Glomerular visceral epithelial cell (primary cell): ENCODE measurements at regions not wholly inside any gene's neighbourhood (a gene's known extent, or its start where the extent isn't known, plus 50 kb on each side); places are given as distances from the start of the nearest gene placed in this dataset.

Experiments
- DNase-seq: peaks from one replicate; pipeline ENCODE4 v3.0.0-alpha.2; 2016; ENCODE audit errors: extremely low spot score

- DNase-seq, result no peak
Observed at GRCh38 chr11:70846781-70847655, 405.4 kb downstream of the SHANK2 start.

- no peak for DNase-seq
Observed at GRCh38 chr11:70848243-70848750, 404.1 kb downstream of the SHANK2 start.

GRCh38 chr11:70849031-70849430, 403.3 kb downstream of the SHANK2 start:
- no peak for DNase-seq

DNA sequence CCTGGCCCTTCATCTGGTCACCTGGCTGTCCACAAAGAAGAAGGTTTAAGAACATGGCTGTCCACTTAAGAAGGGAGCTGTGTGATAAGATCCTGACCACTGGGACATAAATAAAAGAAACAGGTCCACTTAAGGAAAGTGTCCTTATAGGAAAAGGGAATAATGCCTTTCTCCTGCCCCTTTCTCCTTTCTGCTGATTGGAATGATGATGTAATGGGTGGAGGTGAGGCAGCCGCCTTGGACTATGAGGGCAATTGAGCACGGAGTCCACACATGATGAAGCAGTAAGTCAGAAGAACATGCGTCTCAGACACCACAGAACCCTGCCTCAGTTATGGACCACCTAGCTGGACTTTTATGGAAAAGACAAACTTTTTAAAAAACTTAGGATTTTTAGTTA, 401.1 kb downstream of the SHANK2 start:
- DNase-seq, result no peak

- DNase-seq, result no peak
Observed at GRCh38 chr11:70851907-70852306, 400.5 kb downstream of the SHANK2 start.

- no peak for DNase-seq
Observed at GRCh38 chr11:70853068-70853769, 399.2 kb downstream of the SHANK2 start.

DNA sequence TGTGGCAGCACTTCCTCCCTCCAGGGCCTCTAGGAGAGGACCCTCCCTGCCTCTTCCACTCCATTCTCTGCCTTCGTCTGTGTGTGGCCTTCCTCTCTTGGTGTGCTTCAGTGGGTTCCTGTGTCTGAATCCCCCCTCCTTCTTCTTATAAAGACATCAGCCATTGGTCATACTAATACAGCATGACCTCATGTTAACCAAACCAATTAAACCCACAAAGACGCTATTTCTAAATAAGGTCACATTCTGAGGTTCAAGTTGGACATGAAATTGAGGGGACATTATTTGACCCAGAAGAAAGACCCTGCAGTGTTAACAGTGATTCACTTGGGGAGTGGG, 398.6 kb downstream of the SHANK2 start:
- no peak for DNase-seq

GRCh38 chr11:70854201-70854600, 398.2 kb downstream of the SHANK2 start:
- DNase-seq, result no peak

DNA sequence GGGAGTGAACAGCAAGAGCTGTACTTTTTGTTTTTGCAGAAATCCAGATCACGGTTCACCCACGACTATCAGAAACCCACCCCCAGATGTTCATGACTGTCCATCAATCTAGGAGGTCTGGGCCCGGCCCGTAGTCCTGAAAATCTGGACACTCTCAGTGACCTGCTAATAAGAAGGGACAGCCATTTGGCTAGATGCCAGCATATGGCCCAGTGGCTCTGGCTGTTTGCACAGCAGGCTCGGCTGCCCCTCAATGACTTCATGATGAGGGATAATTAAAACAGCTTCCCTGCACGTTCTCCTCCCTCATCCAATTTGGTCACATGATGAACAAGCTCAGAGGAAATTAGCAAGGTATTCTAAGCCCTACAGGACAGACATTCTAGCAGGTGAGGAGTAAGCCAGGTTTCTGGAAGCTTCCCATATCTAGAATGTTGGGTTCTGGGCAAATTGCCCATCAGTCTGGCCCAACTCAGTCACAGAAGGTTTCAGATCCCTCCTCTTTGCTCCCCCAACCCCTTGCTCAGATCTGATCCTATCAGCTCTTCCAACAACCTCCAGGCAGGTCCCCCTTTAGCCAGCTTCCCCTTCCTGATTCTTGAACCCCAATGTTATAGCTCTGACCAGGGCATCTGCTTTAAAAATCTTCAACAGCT, 397.3 kb downstream of the SHANK2 start:
- no peak for DNase-seq

DNA sequence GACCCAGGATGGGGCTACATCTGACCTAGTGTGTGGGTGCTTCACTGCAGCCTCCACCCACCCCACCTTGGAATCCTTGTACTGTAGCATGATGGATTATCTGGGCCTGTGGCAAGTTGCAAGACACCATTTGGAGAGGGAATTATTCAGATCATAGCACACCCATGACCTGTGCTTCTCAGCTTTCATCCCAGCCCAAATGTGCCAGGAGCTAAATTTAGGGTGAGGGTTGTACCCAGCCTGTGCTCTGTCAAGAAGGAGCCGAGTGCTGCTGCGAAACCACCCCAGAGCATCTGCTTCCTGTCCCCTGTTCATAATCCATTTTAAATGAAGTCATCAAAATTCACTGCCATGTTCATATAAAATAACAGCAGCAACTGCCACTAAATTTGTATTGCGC, 394.5 kb downstream of the SHANK2 start:
- DNase-seq, result no peak

- DNase-seq, result no peak
Observed at GRCh38 chr11:70859180-70859579, 393.2 kb downstream of the SHANK2 start.

DNA sequence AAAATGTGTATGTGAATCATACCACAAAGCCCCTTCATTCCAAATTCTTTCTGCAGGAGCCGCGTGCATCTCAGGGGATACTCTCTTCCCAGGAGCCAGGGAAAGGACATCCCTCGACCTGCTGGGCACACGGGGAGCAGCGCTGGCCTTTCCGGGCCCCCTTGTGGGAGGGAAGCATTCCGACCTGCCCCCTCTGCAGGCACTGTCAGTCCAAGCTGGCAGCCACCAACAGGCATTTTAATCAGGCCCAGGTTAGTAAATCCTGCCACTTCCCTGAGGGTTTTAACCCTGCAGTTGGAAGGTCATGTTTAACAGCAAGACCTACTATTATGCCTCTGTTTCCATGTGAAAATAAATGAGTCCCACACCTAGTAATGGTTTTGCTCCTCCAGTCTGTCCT, 391.5 kb downstream of the SHANK2 start:
- no peak for DNase-seq

DNA sequence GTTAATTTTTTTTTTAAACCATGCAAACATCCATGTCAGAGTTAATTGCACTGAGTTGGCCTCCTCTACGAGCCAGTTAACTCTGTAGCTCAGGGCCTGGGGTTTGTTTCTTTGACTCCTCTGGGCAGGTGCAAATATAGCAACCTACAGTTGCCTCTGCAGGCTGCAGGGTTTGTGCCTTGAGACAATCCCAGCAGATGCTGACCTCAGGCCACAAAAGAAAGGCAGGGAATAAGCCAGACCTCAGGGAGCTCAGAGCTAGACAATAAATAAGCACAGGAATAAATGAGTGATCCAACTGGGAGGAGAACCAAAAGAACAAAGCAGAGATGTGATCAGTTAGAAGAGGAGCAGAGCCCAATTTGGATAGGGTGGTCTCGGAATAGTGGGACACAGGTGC, 390.8 kb downstream of the SHANK2 start:
- no peak for DNase-seq

DNA sequence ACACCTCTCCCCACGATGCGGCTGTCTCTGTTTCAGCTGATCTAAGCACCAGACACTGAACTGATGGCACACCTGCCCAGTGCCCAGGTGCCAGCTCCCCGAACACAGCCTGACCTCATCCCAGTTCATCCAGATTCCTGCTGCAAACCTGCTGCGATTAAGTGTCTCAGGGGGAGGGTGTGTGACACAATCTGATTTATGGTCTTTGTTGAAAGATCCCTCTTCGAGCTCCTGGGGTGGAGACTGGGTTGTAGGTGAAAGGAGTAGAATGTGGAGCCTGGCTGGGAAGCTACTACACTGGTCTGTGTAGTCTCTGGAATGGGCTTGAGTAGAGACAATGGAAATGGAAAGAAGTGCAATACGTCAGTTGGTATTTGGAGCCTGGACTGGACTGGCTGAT, 390.3 kb downstream of the SHANK2 start:
- DNase-seq, result no peak

DNA sequence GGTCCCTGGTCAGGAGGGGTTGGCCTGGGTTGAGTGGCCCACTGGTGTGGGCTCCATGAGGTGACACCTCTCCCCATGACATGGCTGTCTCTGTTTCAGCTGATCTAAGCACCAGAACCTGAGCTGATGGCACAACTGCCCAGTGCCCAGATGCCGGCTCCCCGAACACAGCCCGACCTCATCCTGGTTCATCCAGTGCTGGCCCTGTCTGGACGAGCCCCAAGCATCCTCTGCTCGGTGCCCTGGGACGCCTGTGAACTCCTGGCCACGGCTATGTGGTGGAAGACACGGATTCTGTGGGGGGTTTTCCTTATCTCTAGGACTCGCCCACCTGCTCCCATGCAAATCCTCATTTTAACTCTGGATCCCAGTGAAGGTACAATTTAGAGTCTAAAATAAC, 389.2 kb downstream of the SHANK2 start:
- no peak for DNase-seq

DNA sequence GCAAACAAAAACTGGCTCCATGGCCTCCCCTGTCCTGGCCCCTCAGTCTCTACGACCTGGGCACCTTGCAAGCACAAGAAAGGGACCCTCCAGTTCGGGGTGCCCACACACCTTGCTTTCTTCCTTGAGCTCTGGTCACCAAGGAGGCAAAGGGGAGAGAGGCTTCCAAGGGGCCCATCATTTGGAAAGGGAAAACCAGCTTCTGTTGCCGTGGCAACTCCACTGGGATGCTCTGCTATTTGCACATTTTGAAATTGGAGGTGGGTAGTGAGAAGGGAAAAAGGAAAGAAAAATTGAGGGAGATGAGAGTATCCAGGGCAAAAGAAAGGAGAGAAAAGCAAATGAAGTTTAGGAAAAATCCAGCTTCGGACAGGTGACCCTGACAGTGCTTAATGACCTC, 388.4 kb downstream of the SHANK2 start:
- no peak for DNase-seq

- DNase-seq, result no peak
Observed at GRCh38 chr11:70865356-70865755, 387.0 kb downstream of the SHANK2 start.

GRCh38 chr11:70866834-70867233, 385.5 kb downstream of the SHANK2 start:
- DNase-seq, result no peak

DNA sequence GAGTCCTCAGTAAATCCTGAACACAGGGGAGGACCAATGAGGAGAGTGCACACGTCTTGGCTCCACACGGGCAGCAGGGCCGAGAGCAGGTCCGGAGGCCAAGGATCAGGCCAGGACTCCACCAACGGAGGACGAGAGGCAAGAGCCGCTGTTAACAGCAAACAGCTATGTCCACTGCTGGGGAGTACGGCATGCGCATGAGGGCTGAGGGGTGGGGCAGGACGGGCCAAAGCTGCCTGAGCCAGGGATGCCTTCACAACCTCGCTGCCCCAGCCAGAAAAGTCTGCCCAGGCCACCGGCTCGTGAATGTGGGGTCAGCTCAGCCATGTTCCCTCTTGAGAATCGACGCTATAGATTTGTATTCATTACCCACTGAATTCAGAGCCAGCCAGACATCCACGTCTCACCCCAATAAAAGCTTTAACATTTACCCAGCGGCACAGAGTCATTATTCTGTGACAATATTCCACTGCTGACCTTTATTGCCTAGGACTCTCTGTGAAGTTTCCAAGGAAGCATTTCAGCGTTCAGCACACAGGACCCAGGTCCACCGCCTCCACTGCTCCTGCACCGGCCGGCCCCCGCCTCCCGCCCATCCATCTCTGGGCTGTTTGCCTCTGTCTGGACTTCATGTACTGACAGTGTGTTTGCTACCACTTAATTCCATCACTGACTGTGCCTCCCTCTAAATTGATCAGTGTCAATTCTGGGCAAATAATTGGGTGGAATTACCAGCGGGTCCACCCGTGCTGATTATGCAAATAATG, 384.9 kb downstream of the SHANK2 start:
- no peak for DNase-seq

- no peak for DNase-seq
Observed at GRCh38 chr11:70868341-70868885, 384.0 kb downstream of the SHANK2 start.

GRCh38 chr11:70869054-70869453, 383.3 kb downstream of the SHANK2 start:
- DNase-seq, result no peak

- DNase-seq, result no peak
Observed at GRCh38 chr11:70871881-70872280, 380.5 kb downstream of the SHANK2 start.
